K562 (cell line): ENCODE measurements at regions not wholly inside any gene's neighbourhood (a gene's known extent, or its start where the extent isn't known, plus 50 kb on each side); places are given as distances from the start of the nearest gene placed in this dataset.

Experiments used
- ATAC-seq: fragments of 200-7000 bp; cut with Tn5 transposase; 3 replicates; pipeline ENCODE4 v1.9.1; 2020; ENCODE audit warnings: moderate library complexity
- BruUV-seq: library from RNA; stranded (reverse); fragments of 400-500 nt; replicated peaks from 2 replicates; lab custom pipeline; 2021; lab: Mats Ljungman, UMichigan
- CTCF ChIA-PET: fragments of 300-600 bp; formaldehyde crosslinking; extraction: SDS; loops from one replicate; lab custom pipeline; 2021; ENCODE audit warnings: low intra/inter-chr PET ratio; lab: Yijun Ruan, JAX
- POLR2A ChIA-PET: fragments of 300-600, 350-650 bp; sonication (Branson Sonifier 250); formaldehyde crosslinking; extraction: SDS; loops from one replicate; lab custom pipeline; 2021; ENCODE audit warnings: antibody characterized with exemption, inconsistent platforms; lab: Yijun Ruan, JAX
- DNase-seq, 4 experiments: peaks; one replicate each; pipeline versions ENCODE4 v3.0.0 to v3.0.0-alpha.2; 2011 to 2018; ENCODE audit warnings: low spot score in 3 of 4, mixed read lengths in 3 of 4; ENCODE audit errors: extremely low read depth in 1 of 4
- FAIRE-seq: peaks from 2 replicates; lab custom pipeline; 2011; peaks lifted over from hg19 to GRCh38; lab: Jason Lieb, UNC
- H2AFZ ChIP-seq: 2 replicates; pipeline ENCODE4 v1.6.0; 2011; ENCODE audit warnings: low read depth, low read length, control low read depth, inconsistent platforms
- H3K27ac ChIP-seq: fragments of 200-600 bp; 3 replicates; pipeline ENCODE4 v1.8.0; 2011; ENCODE audit warnings: low read depth, mild to moderate bottlenecking, control low read depth, inconsistent platforms, low read length, moderate library complexity, mixed read lengths; ENCODE audit errors: extremely low read depth
- H3K27me3 ChIP-seq, 2 experiments: fragments of 300-600 bp in 1 of 2; 2 replicates in 1 of 2; 3 replicates in 1 of 2; pipeline versions ENCODE4 v1.6.0 to v1.8.0; 2011; ENCODE audit warnings: inconsistent platforms in 2 of 2, low read length in 2 of 2, mild to moderate bottlenecking in 1 of 2, mixed read lengths in 1 of 2, moderate library complexity in 1 of 2; ENCODE audit not compliant: control insufficient read depth in 2 of 2, insufficient read depth in 2 of 2
- H3K36me3 ChIP-seq: fragments of 300-600 bp; 3 replicates; pipeline ENCODE4 v1.8.0; 2011; ENCODE audit warnings: mild to moderate bottlenecking, low read length, inconsistent platforms; ENCODE audit not compliant: control insufficient read depth, insufficient read depth
- H3K4me1 ChIP-seq, 2 experiments: fragments of 200-600 bp in 1 of 2; replicated peaks in 1 of 2; 2 replicates in 1 of 2; 3 replicates in 1 of 2; pipeline versions ENCODE4 v1.5.1 to v1.8.0; 2011; ENCODE audit warnings: inconsistent platforms in 2 of 2, low read length in 2 of 2, mild to moderate bottlenecking in 1 of 2, mixed read lengths in 1 of 2, moderate library complexity in 1 of 2; ENCODE audit not compliant: control insufficient read depth in 2 of 2, insufficient read depth in 2 of 2
- H3K4me2 ChIP-seq: 2 replicates; pipeline ENCODE4 v1.6.1; 2011; ENCODE audit warnings: low read length, control low read depth, inconsistent platforms, mixed read lengths; ENCODE audit not compliant: insufficient read depth
- H3K4me3 ChIP-seq: fragments of 200-600 bp; sonication (generic), shearing (Covaris generic); 2 replicates; pipeline ENCODE4 v1.5.1; 2016; ENCODE audit warnings: control low read depth, inconsistent platforms
- H3K79me2 ChIP-seq: fragments of 200-600 bp; 3 replicates; pipeline ENCODE4 v1.8.0; 2011; ENCODE audit warnings: low read length, inconsistent platforms; ENCODE audit not compliant: control insufficient read depth, insufficient read depth
- H3K9ac ChIP-seq, 2 experiments: 2 replicates each; pipeline versions ENCODE4 v1.6.0 to v1.6.1; 2011; ENCODE audit warnings: low read depth in 2 of 2, low read length in 2 of 2, control low read depth in 1 of 2, inconsistent platforms in 1 of 2, mild to moderate bottlenecking in 1 of 2, mixed read lengths in 1 of 2; ENCODE audit not compliant: insufficient read depth in 1 of 2
- H3K9me1 ChIP-seq: one replicate; pipeline ENCODE4 v1.6.0; 2011; ENCODE audit warnings: inconsistent platforms, mild to moderate bottlenecking, low read length, moderate library complexity; ENCODE audit not compliant: control insufficient read depth, insufficient read depth
- H3K9me3 ChIP-seq: replicated peaks from 2 replicates; pipeline ENCODE4 v1.5.1; 2011; ENCODE audit warnings: low read depth, low read length, inconsistent platforms; ENCODE audit not compliant: control insufficient read depth, insufficient read depth
- H4K20me1 ChIP-seq: replicated peaks from 2 replicates; pipeline ENCODE4 v1.6.1; 2011; ENCODE audit warnings: low read length, inconsistent platforms, mixed read lengths; ENCODE audit not compliant: control insufficient read depth, insufficient read depth
- HMGN3 ChIP-seq: IDR thresholded peaks from 2 replicates; pipeline ENCODE4 v1.6.1; 2011; ENCODE audit warnings: borderline replicate concordance, low read depth, mild to moderate bottlenecking, mixed read lengths, low read length; ENCODE audit not compliant: insufficient read length; ENCODE audit errors: extremely low read depth
- ILK ChIP-seq: fragments of 450-650 bp; IDR thresholded peaks from 2 replicates; pipeline ENCODE4 v1.6.1; 2016; ENCODE audit warnings: missing genetic modification characterization, low read depth, mild to moderate bottlenecking, missing compliant biosample characterization, moderate library complexity, borderline replicate concordance
- KDM1A ChIP-seq, 2 experiments: fragments of 450-650 bp; IDR thresholded peaks; 2 replicates each; pipeline ENCODE4 v1.6.1; 2016; ENCODE audit warnings: mild to moderate bottlenecking in 2 of 2
- POLR3A ChIP-seq: IDR thresholded peaks from 2 replicates; pipeline ENCODE4 v1.6.1; 2011; ENCODE audit warnings: borderline replicate concordance, mild to moderate bottlenecking, moderate library complexity; ENCODE audit not compliant: insufficient read length, insufficient read depth; ENCODE audit errors: extremely low read depth
- PTBP1 ChIP-seq: fragments of 200-400 bp; formaldehyde crosslinking; IDR thresholded peaks from 2 replicates; pipeline ENCODE4 v1.6.1; 2017; ENCODE audit warnings: low read depth, low read length
- RUNX1 ChIP-seq: sonication (generic); IDR thresholded peaks from 2 replicates; pipeline ENCODE4 v1.6.1; 2016; ENCODE audit warnings: antibody characterized with exemption, low read depth
- YBX1 ChIP-seq: fragments of 450-650 bp; IDR thresholded peaks from 2 replicates; pipeline ENCODE4 v1.7.1; 2016; ENCODE audit warnings: mild to moderate bottlenecking
- ZNF212 ChIP-seq: fragments of 450-650 bp; formaldehyde crosslinking; IDR thresholded peaks from 2 replicates; pipeline ENCODE4 v1.4.0; 2020; ENCODE audit warnings: mild to moderate bottlenecking
- ZNF518B ChIP-seq: fragments of 250-450 bp; sonication (Bioruptor Pico); IDR thresholded peaks from 2 replicates; pipeline ENCODE4 v1.5.0; 2021; ENCODE audit warnings: mild to moderate bottlenecking, moderate library complexity
- WGBS: fragments of 100-300 bp; shearing (Covaris generic); methylation state at CpG from one replicate; pipeline ENCODE4 v1.1.6; 2016; ENCODE audit warnings: low coverage, mixed read lengths; ENCODE audit not compliant: insufficient coverage; ENCODE audit errors: missing lambda C conversion rate; 5-methylcytosine and 5-hydroxymethylcytosine counted together
- in situ Hi-C: fragments of 300-500 bp; cut with MboI; formaldehyde crosslinking; loops from 4 replicates; pipeline ENCODE4 v1.15.0; 2018; ENCODE audit warnings: inconsistent platforms, mixed read lengths
- intact Hi-C: fragments of 100-400 bp; cut with micrococcal nuclease; formaldehyde crosslinking; loops from 2 replicates; pipeline ENCODE4 v1.14.2; 2022
- TF ChIP-seq, protein P1 (sequence below), 2 experiments: fragments of 450-650 bp in 1 of 2; IDR thresholded peaks; 2 replicates each; pipeline ENCODE4 v1.6.1; 2011 to 2017; ENCODE audit warnings: low read depth in 2 of 2, antibody characterized with exemption in 1 of 2, borderline replicate concordance in 1 of 2, low read length in 1 of 2, mild to moderate bottlenecking in 1 of 2, mixed read lengths in 1 of 2; ENCODE audit not compliant: control insufficient read depth in 1 of 2
- TF ChIP-seq, protein P2 (sequence below): sonication (generic); formaldehyde crosslinking; IDR thresholded peaks from 2 replicates; pipeline ENCODE4 v1.8.1; 2023; ENCODE audit warnings: mild to moderate bottlenecking, missing genetic modification reagents

- BruUV-seq = no TSS peak
- H3K9me1 ChIP-seq = no peaks in the 10 kb centered on the region
- no peak overlapping the region for H3K27ac ChIP-seq
- FAIRE-seq (no peak), DNase-seq (no peak), ATAC-seq (no peak)
- CTCF ChIA-PET = no interaction called here
- intact Hi-C loops (no loop called here), in situ Hi-C loops (no loop called here)
- H3K79me2 ChIP-seq = no peaks in the 10 kb centered on the region
- no peak overlapping the region for H3K9ac ChIP-seq
- no peaks in the 10 kb centered on the region; a peak in 1 of 5 replicates for H3K4me1 ChIP-seq
- no peaks in the 10 kb centered on the region for H3K36me3 ChIP-seq
- no peaks in the 10 kb centered on the region for H4K20me1 ChIP-seq
- WGBS = 0% methylated on average over 6 of the region's 6 CpGs
- no peaks in the 10 kb centered on the region for H3K9me3 ChIP-seq
- H3K4me3 ChIP-seq = no peak overlapping the region
- H3K4me2 ChIP-seq = no peak overlapping the region
- H3K27me3 ChIP-seq = no peaks in the 10 kb centered on the region
- H2AFZ ChIP-seq = no peak overlapping the region
- POLR2A ChIA-PET = no interaction called here
- TF ChIP-seq, protein P1, sequence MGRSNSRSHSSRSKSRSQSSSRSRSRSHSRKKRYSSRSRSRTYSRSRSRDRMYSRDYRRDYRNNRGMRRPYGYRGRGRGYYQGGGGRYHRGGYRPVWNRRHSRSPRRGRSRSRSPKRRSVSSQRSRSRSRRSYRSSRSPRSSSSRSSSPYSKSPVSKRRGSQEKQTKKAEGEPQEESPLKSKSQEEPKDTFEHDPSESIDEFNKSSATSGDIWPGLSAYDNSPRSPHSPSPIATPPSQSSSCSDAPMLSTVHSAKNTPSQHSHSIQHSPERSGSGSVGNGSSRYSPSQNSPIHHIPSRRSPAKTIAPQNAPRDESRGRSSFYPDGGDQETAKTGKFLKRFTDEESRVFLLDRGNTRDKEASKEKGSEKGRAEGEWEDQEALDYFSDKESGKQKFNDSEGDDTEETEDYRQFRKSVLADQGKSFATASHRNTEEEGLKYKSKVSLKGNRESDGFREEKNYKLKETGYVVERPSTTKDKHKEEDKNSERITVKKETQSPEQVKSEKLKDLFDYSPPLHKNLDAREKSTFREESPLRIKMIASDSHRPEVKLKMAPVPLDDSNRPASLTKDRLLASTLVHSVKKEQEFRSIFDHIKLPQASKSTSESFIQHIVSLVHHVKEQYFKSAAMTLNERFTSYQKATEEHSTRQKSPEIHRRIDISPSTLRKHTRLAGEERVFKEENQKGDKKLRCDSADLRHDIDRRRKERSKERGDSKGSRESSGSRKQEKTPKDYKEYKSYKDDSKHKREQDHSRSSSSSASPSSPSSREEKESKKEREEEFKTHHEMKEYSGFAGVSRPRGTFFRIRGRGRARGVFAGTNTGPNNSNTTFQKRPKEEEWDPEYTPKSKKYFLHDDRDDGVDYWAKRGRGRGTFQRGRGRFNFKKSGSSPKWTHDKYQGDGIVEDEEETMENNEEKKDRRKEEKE (IDR thresholded peaks at IDR 0.05; ENCODE audit: borderline replicate concordance in 1 of 2, control insufficient read depth in 1 of 2, low read depth in 2 of 2, low read length in 1 of 2) = no peak
- TF ChIP-seq RUNX1 (no peak), POLR3A (no peak), PTBP1 (no peak), ILK (tag) (no peak), YBX1 (no peak), ZNF518B (CRISPR knock-in tag) (no peak), ZNF212 (no peak), KDM1A (IDR thresholded peaks at IDR 0.05) (no peak), HMGN3 (no peak)
- TF ChIP-seq, protein P2, sequence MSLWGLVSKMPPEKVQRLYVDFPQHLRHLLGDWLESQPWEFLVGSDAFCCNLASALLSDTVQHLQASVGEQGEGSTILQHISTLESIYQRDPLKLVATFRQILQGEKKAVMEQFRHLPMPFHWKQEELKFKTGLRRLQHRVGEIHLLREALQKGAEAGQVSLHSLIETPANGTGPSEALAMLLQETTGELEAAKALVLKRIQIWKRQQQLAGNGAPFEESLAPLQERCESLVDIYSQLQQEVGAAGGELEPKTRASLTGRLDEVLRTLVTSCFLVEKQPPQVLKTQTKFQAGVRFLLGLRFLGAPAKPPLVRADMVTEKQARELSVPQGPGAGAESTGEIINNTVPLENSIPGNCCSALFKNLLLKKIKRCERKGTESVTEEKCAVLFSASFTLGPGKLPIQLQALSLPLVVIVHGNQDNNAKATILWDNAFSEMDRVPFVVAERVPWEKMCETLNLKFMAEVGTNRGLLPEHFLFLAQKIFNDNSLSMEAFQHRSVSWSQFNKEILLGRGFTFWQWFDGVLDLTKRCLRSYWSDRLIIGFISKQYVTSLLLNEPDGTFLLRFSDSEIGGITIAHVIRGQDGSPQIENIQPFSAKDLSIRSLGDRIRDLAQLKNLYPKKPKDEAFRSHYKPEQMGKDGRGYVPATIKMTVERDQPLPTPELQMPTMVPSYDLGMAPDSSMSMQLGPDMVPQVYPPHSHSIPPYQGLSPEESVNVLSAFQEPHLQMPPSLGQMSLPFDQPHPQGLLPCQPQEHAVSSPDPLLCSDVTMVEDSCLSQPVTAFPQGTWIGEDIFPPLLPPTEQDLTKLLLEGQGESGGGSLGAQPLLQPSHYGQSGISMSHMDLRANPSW (CRISPR knock-in tag) = no peak
Measured at GRCh38 chr9:1927546-1927945, 87.6 kb upstream of the SMARCA2 start.
